Left ventricle myocardium superior (tissue), 1 donor: ENCODE measurements at regions not wholly inside any gene's neighbourhood (a gene's known extent, or its start where the extent isn't known, plus 50 kb on each side); places are given as distances from the start of the nearest gene placed in this dataset.

Experiments used
- ATAC-seq: fragments of 200-7000 bp; cut with Tn5 transposase; one replicate; pipeline ENCODE4 v1.9.1; 2020; ENCODE audit warnings: mild to moderate bottlenecking, moderate library complexity
- DNase-seq: peaks from one replicate; pipeline ENCODE4 v3.0.0-alpha.2; 2020
- intact Hi-C: fragments of 100-400 bp; cut with micrococcal nuclease; formaldehyde crosslinking; loops from one replicate; pipeline ENCODE4 v1.11.0; 2022
- donor health status: DM: no; HTN: yes; CAD: no; lungs with severe emphysema.

- no peak for ATAC-seq
- DNase-seq = no peak
- intact Hi-C loops = no loop called here
These were observed 89.1 kb upstream of the AGR3 start for GRCh38 chr7:16970732-16971482.

- DNase-seq (no peak), ATAC-seq (no peak)
- intact Hi-C loops = no loop called here
These were observed 93.9 kb upstream of the AGR3 start for GRCh38 chr7:16975712-16976111.

- no peak for DNase-seq
- intact Hi-C loops = no loop called here
- no peak for ATAC-seq
These were observed 96.8 kb upstream of the AGR3 start for GRCh38 chr7:16978358-16979244.

GRCh38 chr7:16980539-16980938 is 98.8 kb upstream of the AGR3 start:
- DNase-seq = no peak
- intact Hi-C loops = loop anchor here (10.0 kb wide), 3 partner anchors 324 to 664 kb away; no protein-coding TSS in a partner anchor
- ATAC-seq = no peak

GRCh38 chr7:16982640-16983350 is 101.0 kb upstream of the AGR3 start:
- ATAC-seq (peak; percentile 51), DNase-seq (no peak)
- intact Hi-C loops = loop anchor here (10.0 kb wide), 3 partner anchors 322 to 662 kb away; no protein-coding TSS in a partner anchor

- DNase-seq = no peak
- no peak for ATAC-seq
- intact Hi-C loops = loop anchor here (10.0 kb wide), 3 partner anchors 320 to 660 kb away; no protein-coding TSS in a partner anchor
These were observed 102.6 kb upstream of the AGR3 start for GRCh38 chr7:16984375-16984774.

- DNase-seq (no peak), ATAC-seq (no peak)
- intact Hi-C loops = loop anchor here (10.0 kb wide), 3 partner anchors 319 to 659 kb away; no protein-coding TSS in a partner anchor
These were observed 103.8 kb upstream of the AGR3 start for GRCh38 chr7:16985621-16986020.

- intact Hi-C loops = loop anchor here (10.0 kb wide), 3 partner anchors 318 to 658 kb away; no protein-coding TSS in a partner anchor
- no peak for DNase-seq
- no peak for ATAC-seq
These were observed 105.0 kb upstream of the AGR3 start for GRCh38 chr7:16986755-16987154.

GRCh38 chr7:16989811-16990413 is 108.1 kb upstream of the AGR3 start:
- peak; percentile 91 for ATAC-seq
- intact Hi-C loops = loop anchor here (10.0 kb wide), 3 partner anchors 315 to 655 kb away; no protein-coding TSS in a partner anchor
- DNase-seq = peak; percentile 44

GRCh38 chr7:16991551-16991950 is 109.8 kb upstream of the AGR3 start:
- intact Hi-C loops = no loop called here
- DNase-seq (no peak), ATAC-seq (no peak)

- intact Hi-C loops = no loop called here
- ATAC-seq = no peak
- DNase-seq = no peak
These were observed 111.8 kb upstream of the AGR3 start for GRCh38 chr7:16993543-16993942.

- intact Hi-C loops = no loop called here
- ATAC-seq = no peak
- DNase-seq = no peak
These were observed 116.8 kb upstream of the AGR3 start for GRCh38 chr7:16998481-16999051.

GRCh38 chr7:16999541-17000267 is 117.9 kb upstream of the AGR3 start:
- DNase-seq (no peak), ATAC-seq (no peak)
- intact Hi-C loops = no loop called here

- no peak for DNase-seq
- ATAC-seq = no peak
- intact Hi-C loops = no loop called here
These were observed 123.5 kb upstream of the AGR3 start for GRCh38 chr7:17005271-17005670.

- ATAC-seq = no peak
- intact Hi-C loops = no loop called here
- DNase-seq = no peak
These were observed 126.1 kb upstream of the AGR3 start for GRCh38 chr7:17007841-17008240.

- ATAC-seq = peak; percentile 74
- DNase-seq = no peak
- intact Hi-C loops = no loop called here
These were observed 127.4 kb upstream of the AGR3 start for GRCh38 chr7:17009007-17009719.

- no peak for ATAC-seq
- intact Hi-C loops = no loop called here
- no peak for DNase-seq
These were observed 128.2 kb upstream of the AGR3 start for GRCh38 chr7:17009933-17010332.
